ENCODE measurements at regions not wholly inside any gene's neighbourhood (a gene's known extent, or its start where the extent isn't known, plus 50 kb on each side); places are given as distances from the start of the nearest gene placed in this dataset.
A peak's percentile ranks its signal among the peaks of the same experiment; 100 is the strongest.
"Not testable (repeated sequence)": the region's sequence is repeated elsewhere in the genome, so short reads cannot be mapped to it uniquely, and the experiment has no call there.

DNA sequence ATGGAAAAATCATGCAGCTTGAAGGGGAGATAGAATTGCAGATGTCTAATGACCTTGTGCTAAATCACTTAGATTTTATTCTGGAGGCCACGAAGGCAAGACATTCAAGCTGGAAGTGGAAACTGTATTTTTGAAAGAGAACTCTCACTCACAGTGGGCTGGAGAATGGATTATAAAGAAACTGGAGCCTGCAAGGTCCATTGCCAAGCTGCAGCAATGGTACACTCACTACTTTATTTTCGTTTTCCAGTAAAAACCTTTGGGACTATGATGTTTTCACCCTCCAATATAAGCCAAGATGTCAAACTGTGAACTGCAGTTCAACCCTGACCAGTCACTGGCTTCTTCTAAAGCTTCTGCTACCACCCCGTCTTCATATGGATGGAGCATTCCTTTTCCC lies 62.0 kb downstream of the SKIDA1 start:
- H3K4me3 ChIP-seq (ENCODE audit: low read length) = no peak overlapping the region
- no peaks in the 10 kb centered on the region for H3K27me3 ChIP-seq (ENCODE audit: control insufficient read depth, insufficient read depth, low read length)
- H3K36me3 ChIP-seq (ENCODE audit: control insufficient read depth, insufficient read depth, low read length) = no peaks in the 10 kb centered on the region
- no peaks in the 10 kb centered on the region for H3K4me1 ChIP-seq (ENCODE audit: control insufficient read depth, insufficient read depth, low read length)
- H3K27ac ChIP-seq (ENCODE audit: low read length) = peak overlapping the region; percentile 59
- no peaks in the 10 kb centered on the region for H3K9me3 ChIP-seq (replicated peaks; ENCODE audit: control insufficient read depth, low read depth, low read length)
- 25% methylated on average over 3 of the region's 3 CpGs for WGBS (ENCODE audit: insufficient coverage)
- DNase-seq = peak; percentile 93

GRCh38 chr10:21458126-21458871 lies 67.2 kb downstream of the SKIDA1 start:
- H3K4me3 ChIP-seq (ENCODE audit: low read length) = no peak overlapping the region
- H3K27ac ChIP-seq (ENCODE audit: low read length) = peak overlapping the region; percentile 81
- DNase-seq = peak; percentile 96
- H3K4me1 ChIP-seq (ENCODE audit: control insufficient read depth, insufficient read depth, low read length) = no peaks in the 10 kb centered on the region
- no CpG with 5 or more reads among the region's 5 CpGs for WGBS (ENCODE audit: insufficient coverage)
- no peaks in the 10 kb centered on the region for H3K36me3 ChIP-seq (ENCODE audit: control insufficient read depth, insufficient read depth, low read length)
- no peaks in the 10 kb centered on the region for H3K9me3 ChIP-seq (replicated peaks; ENCODE audit: control insufficient read depth, low read depth, low read length)
- no peaks in the 10 kb centered on the region for H3K27me3 ChIP-seq (ENCODE audit: control insufficient read depth, insufficient read depth, low read length)

DNA sequence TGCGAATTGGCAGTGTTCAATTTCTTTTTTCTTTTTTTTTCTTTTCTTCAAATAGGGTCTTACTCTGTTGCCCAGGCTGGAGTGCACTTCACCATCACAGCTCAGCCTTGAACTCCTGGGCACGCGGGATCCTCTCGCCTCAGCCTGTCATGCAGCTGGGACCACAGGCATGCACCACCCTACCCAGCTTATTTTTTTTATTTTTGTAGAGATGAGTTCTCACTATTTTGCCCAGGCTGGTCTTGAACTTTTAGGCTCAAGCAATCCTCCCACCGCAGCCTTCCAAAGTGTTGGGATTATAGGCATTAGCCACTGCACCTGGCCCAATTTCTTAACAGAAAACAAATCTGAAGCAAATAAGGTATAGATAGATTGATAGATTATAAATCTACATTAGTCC lies 69.3 kb downstream of the SKIDA1 start:
- no peak overlapping the region for H3K27ac ChIP-seq (ENCODE audit: low read length)
- no peaks in the 10 kb centered on the region for H3K36me3 ChIP-seq (ENCODE audit: control insufficient read depth, insufficient read depth, low read length)
- H3K27me3 ChIP-seq (ENCODE audit: control insufficient read depth, insufficient read depth, low read length) = no peaks in the 10 kb centered on the region
- H3K9me3 ChIP-seq (replicated peaks; ENCODE audit: control insufficient read depth, low read depth, low read length) = no peaks in the 10 kb centered on the region
- no peak for DNase-seq
- H3K4me1 ChIP-seq (ENCODE audit: control insufficient read depth, insufficient read depth, low read length) = no peaks in the 10 kb centered on the region
- WGBS (ENCODE audit: insufficient coverage) = no CpG with 5 or more reads among the region's 5 CpGs
- no peak overlapping the region for H3K4me3 ChIP-seq (ENCODE audit: low read length)

GRCh38 chr10:21452203-21452602 lies 73.3 kb downstream of the SKIDA1 start:
- H3K36me3 ChIP-seq (ENCODE audit: control insufficient read depth, insufficient read depth, low read length) = no peaks in the 10 kb centered on the region
- H3K9me3 ChIP-seq (replicated peaks; ENCODE audit: control insufficient read depth, low read depth, low read length) = no peaks in the 10 kb centered on the region
- no peak overlapping the region for H3K27ac ChIP-seq (ENCODE audit: low read length)
- H3K4me3 ChIP-seq (ENCODE audit: low read length) = no peak overlapping the region
- no peaks in the 10 kb centered on the region for H3K27me3 ChIP-seq (ENCODE audit: control insufficient read depth, insufficient read depth, low read length)
- WGBS (ENCODE audit: insufficient coverage) = no CpG with 5 or more reads among the region's 3 CpGs
- no peak for DNase-seq
- no peaks in the 10 kb centered on the region for H3K4me1 ChIP-seq (ENCODE audit: control insufficient read depth, insufficient read depth, low read length)

DNA sequence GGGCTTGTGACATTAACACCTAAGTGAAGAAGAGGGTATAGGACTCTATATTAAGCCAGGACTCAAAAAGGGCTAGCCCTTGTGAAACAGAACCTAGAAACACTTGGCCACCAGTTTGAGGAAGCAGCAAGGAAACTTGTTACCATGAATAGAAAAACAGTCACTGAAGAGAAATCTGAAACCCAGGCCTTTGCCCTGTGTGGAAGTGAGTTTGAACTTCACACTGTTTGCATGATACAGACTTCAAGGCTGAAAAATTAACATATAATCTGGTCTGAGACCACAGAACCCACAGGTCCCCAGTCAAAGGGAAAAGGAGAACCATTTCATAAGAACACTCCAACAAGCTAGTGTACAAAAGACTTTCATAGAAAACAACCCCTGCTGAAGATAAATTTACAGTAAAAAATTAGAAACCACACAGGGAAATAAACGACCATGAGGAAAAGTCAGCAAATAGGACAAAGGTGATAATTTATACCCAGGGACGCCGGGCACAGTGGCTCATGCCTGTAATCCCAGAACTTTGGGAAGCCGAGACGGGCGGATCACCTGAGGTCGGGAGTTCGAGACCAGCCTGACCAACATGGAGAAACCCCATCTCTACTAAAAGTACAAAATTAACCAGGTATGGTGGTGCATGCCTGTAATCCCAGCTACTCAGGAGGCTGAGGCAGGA lies 76.1 kb downstream of the SKIDA1 start:
- no CpG with 5 or more reads among the region's 8 CpGs for WGBS (ENCODE audit: insufficient coverage)
- H3K27ac ChIP-seq (ENCODE audit: low read length) = no peak overlapping the region

DNA sequence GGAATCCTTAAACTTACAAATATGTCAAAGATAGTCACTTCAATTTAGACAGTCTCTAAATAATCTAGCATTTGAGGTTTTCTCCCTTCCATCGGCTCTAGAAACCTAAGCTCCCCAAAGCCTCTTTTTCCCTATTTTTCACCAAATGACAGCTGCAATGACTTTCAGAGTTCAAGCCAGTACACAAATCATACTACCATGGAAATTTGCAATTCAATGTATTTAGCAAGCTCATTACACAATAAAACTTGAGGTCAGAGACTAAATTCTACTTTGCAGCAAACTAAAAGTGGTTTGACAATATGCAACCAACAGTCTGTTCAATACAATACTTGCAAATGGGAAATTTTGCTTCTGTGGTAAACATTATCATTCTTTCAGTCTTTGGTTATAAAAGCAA lies 80.3 kb downstream of the SKIDA1 start:
- no peaks in the 10 kb centered on the region for H3K4me1 ChIP-seq (ENCODE audit: control insufficient read depth, insufficient read depth, low read length)
- 22% methylated on average over 1 of the region's 1 CpG for WGBS (ENCODE audit: insufficient coverage)
- H3K4me3 ChIP-seq (ENCODE audit: low read length) = no peak overlapping the region
- DNase-seq = peak; percentile 30
- H3K9me3 ChIP-seq (replicated peaks; ENCODE audit: control insufficient read depth, low read depth, low read length) = no peaks in the 10 kb centered on the region
- H3K27me3 ChIP-seq (ENCODE audit: control insufficient read depth, insufficient read depth, low read length) = no peaks in the 10 kb centered on the region
- no peaks in the 10 kb centered on the region for H3K36me3 ChIP-seq (ENCODE audit: control insufficient read depth, insufficient read depth, low read length)
- H3K27ac ChIP-seq (ENCODE audit: low read length) = no peak overlapping the region

More for the DNA sequence above, 76.1 kb downstream of the SKIDA1 start:
- H3K9me3 ChIP-seq (replicated peaks; ENCODE audit: control insufficient read depth, low read depth, low read length) = no peaks in the 10 kb centered on the region
- no peaks in the 10 kb centered on the region for H3K27me3 ChIP-seq (ENCODE audit: control insufficient read depth, insufficient read depth, low read length)
- H3K4me1 ChIP-seq (ENCODE audit: control insufficient read depth, insufficient read depth, low read length) = no peaks in the 10 kb centered on the region
- no peak overlapping the region for H3K4me3 ChIP-seq (ENCODE audit: low read length)
- DNase-seq = no peak
- no peaks in the 10 kb centered on the region for H3K36me3 ChIP-seq (ENCODE audit: control insufficient read depth, insufficient read depth, low read length)

GRCh38 chr10:21441625-21442024 lies 83.9 kb downstream of the SKIDA1 start:
- no peak for DNase-seq
- Histone ChIP-seq H3K27me3 (ENCODE audit: control insufficient read depth, insufficient read depth, low read length) (no peaks in the 10 kb centered on the region), H3K36me3 (ENCODE audit: control insufficient read depth, insufficient read depth, low read length) (no peaks in the 10 kb centered on the region), H3K4me3 (ENCODE audit: low read length) (no peak overlapping the region), H3K4me1 (ENCODE audit: control insufficient read depth, insufficient read depth, low read length) (no peaks in the 10 kb centered on the region), H3K27ac (ENCODE audit: low read length) (no peak overlapping the region), H3K9me3 (replicated peaks; ENCODE audit: control insufficient read depth, low read depth, low read length) (no peaks in the 10 kb centered on the region)
- WGBS (ENCODE audit: insufficient coverage) = no CpG with 5 or more reads among the region's 2 CpGs

- not testable (repeated sequence) for H3K9me3 ChIP-seq (replicated peaks; ENCODE audit: control insufficient read depth, low read depth, low read length); H3K27ac ChIP-seq (ENCODE audit: low read length); H3K27me3 ChIP-seq (ENCODE audit: control insufficient read depth, insufficient read depth, low read length); H3K36me3 ChIP-seq (ENCODE audit: control insufficient read depth, insufficient read depth, low read length); DNase-seq; H3K4me1 ChIP-seq (ENCODE audit: control insufficient read depth, insufficient read depth, low read length); H3K4me3 ChIP-seq (ENCODE audit: low read length)
- WGBS (ENCODE audit: insufficient coverage) = 81% methylated on average over 4 of the region's 10 CpGs
Measured at GRCh38 chr10:21438914-21439313, 86.6 kb downstream of the SKIDA1 start.

GRCh38 chr10:21437770-21438382 lies 87.6 kb downstream of the SKIDA1 start:
- DNase-seq = no peak
- Histone ChIP-seq H3K9me3 (replicated peaks; ENCODE audit: control insufficient read depth, low read depth, low read length) (no peaks in the 10 kb centered on the region), H3K36me3 (ENCODE audit: control insufficient read depth, insufficient read depth, low read length) (no peaks in the 10 kb centered on the region), H3K4me3 (ENCODE audit: low read length) (no peak overlapping the region), H3K27ac (ENCODE audit: low read length) (no peak overlapping the region), H3K27me3 (ENCODE audit: control insufficient read depth, insufficient read depth, low read length) (no peaks in the 10 kb centered on the region), H3K4me1 (ENCODE audit: control insufficient read depth, insufficient read depth, low read length) (no peaks in the 10 kb centered on the region)
- 80% methylated on average over 3 of the region's 8 CpGs for WGBS (ENCODE audit: insufficient coverage)

GRCh38 chr10:21432266-21432665 lies 93.2 kb downstream of the SKIDA1 start:
- H3K27me3 ChIP-seq (ENCODE audit: control insufficient read depth, insufficient read depth, low read length) = no peaks in the 10 kb centered on the region
- no peak overlapping the region for H3K27ac ChIP-seq (ENCODE audit: low read length)
- H3K4me3 ChIP-seq (ENCODE audit: low read length) = no peak overlapping the region
- peaks cover 3% of the 10 kb centered on the region for H3K9me3 ChIP-seq (replicated peaks; ENCODE audit: control insufficient read depth, low read depth, low read length)
- WGBS (ENCODE audit: insufficient coverage) = no CpG with 5 or more reads among the region's 1 CpG
- no peaks in the 10 kb centered on the region for H3K4me1 ChIP-seq (ENCODE audit: control insufficient read depth, insufficient read depth, low read length)
- H3K36me3 ChIP-seq (ENCODE audit: control insufficient read depth, insufficient read depth, low read length) = no peaks in the 10 kb centered on the region
- no peak for DNase-seq
